Stimulated activated CD4-positive, alpha-beta T cell treated with anti-CD3 and anti-CD28 coated beads, Interleukin-2, amount 100 ng/mL, for 4 hours (primary cell): ENCODE measurements at regions not wholly inside any gene's neighbourhood (a gene's known extent, or its start where the extent isn't known, plus 50 kb on each side); places are given as distances from the start of the nearest gene placed in this dataset.

ENCODE experiments used
- DNase-seq: peaks from one replicate; pipeline ENCODE4 v3.0.0-alpha.2; 2020; ENCODE audit warnings: low read depth

GRCh38 chr5:165829504-165829903 lies 2324.1 kb downstream of the MAT2B start:
- no peak for DNase-seq

GRCh38 chr5:165834891-165835290 lies 2329.5 kb downstream of the MAT2B start:
- DNase-seq = no peak

DNA sequence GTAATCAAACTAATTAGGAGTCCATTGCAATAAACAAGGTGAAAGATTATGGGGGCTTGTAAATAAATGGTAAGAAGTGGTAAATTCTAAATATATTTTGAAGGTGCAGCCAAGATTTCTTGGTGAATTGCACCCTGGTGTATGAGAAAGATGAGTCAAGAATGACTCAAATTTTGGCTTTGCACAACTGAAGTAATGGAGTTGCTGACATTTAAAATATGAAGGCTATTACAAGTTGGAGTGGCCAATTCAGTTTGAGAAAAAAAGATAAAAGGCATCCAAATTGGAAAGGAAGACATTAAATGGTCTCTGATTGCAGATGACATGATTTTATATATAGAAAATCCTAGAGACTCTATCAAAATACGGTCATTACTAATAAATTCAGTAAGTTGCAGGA lies 2330.6 kb downstream of the MAT2B start:
- no peak for DNase-seq

DNA sequence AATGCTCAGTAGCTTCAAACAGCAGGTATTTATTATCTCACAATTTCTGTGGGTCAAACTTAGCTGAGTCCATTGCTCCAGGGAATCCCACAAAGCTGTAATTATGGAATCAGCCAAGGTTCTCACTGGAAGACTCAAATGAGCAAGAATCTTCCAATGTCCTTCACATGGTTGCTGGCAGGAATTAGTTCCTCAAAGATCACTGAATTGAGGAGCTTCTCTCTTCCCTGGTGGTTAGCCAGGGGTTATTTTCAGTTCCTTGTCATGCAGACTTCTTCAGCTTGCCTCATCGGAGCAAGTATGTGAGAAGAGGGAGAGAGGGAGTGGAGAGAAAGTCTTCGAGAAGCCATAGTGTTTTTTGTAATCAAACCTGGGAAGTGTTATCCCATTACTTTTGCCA lies 2331.9 kb downstream of the MAT2B start:
- no peak for DNase-seq

DNA sequence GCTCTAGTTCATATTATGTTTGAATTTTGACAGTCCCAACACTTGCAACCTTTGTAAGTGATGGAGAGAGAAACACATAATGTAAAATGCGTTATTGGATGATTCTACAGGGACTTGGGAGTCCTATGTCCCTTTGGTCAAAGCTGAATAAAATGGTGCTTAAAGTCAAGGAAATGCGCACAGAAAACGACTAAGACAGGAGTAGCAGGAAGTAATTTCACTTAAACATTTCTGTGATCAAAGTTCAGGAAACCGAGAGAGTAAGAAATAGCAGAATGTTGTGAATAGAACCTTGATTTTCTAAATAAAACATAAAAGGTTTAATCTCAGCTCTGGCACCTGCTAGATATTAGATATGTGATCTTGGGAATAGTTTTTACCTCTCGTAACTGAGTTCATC lies 2339.2 kb downstream of the MAT2B start:
- DNase-seq = no peak

DNA sequence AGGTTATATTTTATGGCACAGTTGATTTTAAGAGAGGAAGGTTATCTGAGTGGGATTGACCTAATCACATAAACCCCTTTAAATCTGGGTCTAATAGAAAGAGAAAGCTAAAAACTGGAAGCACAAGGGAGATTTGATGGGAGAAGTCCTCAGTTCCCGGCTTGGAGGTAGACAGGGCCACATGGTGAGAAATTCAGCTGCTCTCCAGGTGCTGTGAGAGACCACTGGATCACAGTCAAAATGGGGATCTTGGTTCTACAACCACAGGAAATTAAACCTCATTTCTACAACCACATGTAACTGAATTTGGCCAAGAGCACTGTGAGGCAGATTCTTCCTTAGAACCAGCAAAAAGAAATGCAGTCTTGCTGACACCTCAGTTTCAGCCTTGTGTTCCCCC lies 2352.7 kb downstream of the MAT2B start:
- DNase-seq = no peak

- no peak for DNase-seq
Observed at GRCh38 chr5:165859251-165859650, 2353.8 kb downstream of the MAT2B start.

DNA sequence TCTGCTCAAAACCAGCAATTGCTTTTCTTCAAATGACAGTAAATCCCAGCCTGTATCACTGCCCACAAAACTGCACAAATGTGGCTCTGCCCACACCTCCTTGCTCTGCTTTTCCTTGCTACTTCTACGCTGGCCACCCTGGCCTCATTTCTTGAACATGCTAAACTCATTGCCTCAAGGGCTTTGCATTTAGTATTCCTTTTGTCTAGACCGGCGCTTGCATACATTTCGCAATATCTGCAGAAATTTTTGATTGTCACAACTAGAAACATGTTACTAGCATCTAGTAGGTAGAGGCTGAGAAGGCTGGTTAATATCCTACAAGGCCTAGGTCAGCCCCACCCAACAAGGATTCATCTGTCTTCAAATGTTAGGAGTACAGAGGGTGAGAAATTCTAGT lies 2357.8 kb downstream of the MAT2B start:
- no peak for DNase-seq

DNA sequence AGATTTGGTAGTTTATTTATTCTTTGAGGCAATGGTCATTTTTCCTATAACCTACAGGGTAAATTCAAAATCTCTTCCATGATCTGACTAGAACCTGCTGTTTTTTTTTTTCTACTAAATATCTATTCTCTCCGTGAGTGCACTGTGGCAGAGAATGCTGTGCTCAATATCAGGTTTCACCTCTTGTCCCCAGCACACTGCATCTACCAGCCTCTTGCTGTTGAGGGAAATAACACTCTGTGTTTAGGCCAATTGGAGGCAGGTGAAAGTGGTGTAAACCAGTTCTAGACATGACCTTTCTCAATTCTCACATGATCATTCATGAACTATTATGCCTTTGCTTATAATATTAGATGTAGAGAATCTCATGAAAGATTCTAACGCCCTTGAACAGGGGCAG lies 2365.9 kb downstream of the MAT2B start:
- no peak for DNase-seq

GRCh38 chr5:165874851-165875250 lies 2369.4 kb downstream of the MAT2B start:
- DNase-seq = no peak

- no peak for DNase-seq
Observed at GRCh38 chr5:165876538-165876937, 2371.1 kb downstream of the MAT2B start.

DNA sequence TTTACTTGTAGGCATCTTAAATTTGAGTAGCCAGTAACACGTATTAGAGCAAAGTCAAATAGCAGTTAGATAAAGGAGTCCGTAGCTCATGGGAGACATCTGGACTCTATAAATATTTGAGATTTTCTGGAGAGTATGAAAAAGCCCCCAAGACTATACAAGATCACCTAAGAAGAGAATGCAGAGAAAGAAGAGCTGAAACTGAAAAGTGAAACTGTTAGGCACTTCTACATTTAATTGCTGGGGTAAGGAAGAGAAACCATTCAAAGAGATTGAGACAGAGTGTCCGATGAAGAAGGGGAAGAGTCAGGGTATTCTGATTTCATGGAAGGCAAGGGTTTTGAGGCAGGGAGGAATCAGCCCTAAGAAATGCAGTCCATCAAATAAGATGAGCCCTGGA lies 2372.1 kb downstream of the MAT2B start:
- no peak for DNase-seq

DNA sequence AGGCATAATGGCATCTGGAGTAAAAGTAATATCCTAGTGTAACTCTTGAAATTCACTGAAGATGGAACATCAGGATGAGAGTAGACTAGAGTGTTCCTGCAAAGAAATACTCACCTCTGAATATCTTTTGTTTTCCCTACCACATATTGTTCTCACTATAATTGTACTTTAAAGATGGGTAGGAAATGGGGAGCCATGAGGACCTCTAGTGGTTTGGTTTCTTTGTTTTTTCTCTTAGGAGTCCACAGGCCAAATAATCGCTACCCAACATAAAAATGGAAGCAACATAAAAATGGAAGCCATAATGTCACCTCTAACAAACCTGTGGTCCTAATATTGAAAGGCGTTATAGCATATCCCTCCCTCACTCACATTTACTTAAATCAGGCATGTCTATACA lies 2375.8 kb downstream of the MAT2B start:
- DNase-seq = no peak

- no peak for DNase-seq
Observed at GRCh38 chr5:165882099-165882498, 2376.7 kb downstream of the MAT2B start.

DNA sequence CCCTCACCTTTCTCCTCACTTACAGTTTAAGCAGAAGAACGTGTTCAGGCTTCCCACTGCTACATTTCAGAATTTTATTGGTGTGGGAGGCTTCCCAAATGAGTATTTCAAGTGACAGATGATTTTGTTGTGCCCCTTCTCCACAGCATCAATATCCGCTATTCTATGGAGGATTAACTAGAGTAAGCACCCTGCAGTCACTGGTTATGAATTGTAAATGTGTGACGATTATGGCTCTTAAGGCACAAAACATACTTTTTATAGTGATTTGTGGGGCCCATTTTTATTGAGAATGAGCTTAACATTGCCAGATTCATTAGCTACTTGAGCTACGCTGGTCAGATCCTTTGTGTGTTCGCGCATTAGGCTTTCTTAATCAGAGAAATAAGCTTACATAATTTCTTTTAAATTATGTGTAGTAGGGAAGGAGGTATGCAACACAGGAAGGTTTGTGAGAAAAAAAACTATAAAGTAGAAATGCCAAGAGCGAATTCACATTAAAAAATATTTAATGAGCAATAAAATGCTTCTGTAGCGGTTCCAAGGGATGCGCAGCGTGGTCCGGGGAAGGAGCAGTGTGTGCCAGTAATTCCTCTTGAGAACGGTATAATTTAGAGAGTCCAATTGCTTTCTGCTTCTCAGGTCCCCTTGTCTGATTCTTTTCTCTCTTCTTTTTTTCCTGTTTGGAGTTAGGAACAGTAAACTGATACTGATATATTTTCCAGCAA lies 2380.4 kb downstream of the MAT2B start:
- no peak for DNase-seq

- DNase-seq = no peak
Observed at GRCh38 chr5:165887147-165887546, 2381.7 kb downstream of the MAT2B start.

- no peak for DNase-seq
Observed at GRCh38 chr5:165892383-165892782, 2387.0 kb downstream of the MAT2B start.

- no peak for DNase-seq
Observed at GRCh38 chr5:165894916-165895315, 2389.5 kb downstream of the MAT2B start.

DNA sequence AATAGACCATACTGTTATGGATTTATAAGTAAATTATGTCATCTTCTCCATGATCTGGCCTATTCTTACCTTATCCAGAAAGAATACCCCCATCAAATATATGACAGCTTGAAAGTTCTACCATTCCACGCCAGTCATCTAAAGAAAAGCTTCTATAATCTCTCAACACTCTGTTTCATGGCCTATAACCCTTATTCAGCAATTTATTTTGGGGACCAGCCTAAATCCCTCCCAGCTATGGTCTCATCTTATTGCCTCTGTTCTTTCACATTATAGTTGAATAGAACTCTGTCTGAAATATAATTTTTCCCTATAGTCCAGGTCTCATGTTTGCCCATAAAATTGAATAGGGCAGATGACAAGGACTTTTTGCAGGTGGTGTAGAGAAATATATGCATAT lies 2387.6 kb upstream of the WWC1 start:
- DNase-seq = no peak

DNA sequence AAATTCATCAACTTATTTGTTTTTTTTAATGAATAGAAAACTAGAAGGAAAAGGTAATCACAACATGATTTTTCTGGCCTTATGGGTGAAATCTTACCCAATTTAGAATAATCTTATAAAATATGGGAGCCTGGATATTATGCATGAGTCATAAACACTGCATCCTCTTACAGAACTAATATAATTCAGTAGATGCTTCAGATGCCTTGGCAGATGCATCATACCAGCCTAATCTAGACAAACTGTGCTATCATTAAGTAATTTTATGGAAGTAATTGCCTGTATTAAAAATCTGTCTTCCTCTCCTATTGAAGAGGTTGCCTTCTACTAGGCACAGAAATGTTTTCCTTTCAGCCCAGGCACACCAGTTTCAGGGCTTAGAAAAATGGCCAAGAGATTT lies 2384.6 kb upstream of the WWC1 start:
- no peak for DNase-seq

DNA sequence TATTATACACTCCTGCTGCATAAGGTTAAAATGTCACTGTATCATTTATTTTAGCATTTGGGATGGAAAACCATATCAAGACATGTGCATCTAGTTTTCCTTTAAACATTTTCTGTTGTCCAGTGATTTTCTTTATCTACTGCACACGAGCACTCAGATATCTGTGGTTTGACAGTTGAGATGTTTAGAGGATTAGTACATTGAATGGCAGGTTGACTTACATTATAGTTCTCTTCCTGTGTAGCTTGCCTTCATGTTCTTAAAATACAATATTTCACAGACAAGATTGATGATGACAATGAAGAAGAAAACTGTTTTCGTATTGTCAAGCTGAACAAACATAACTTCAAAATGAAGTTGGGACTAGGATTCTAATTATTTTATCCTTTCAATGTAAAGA lies 2378.4 kb upstream of the WWC1 start:
- DNase-seq = no peak

DNA sequence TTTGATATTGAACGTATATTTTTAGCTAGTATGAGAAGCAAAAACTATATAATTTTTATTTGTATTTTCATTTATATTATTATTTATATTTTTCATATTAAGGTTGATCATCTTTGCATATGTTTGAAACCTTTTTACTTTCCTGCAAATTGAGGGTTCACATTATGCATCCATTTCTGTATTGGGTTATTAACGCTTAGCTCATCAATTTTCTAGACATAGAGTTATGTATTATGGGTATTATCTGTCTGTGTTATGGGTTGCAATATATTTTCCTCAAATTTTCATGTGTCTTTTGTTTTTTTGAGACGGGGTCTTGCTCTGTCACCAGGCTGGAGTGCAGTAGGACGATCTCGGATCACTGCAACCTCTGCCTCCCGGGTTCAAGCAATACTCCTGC lies 2377.0 kb upstream of the WWC1 start:
- no peak for DNase-seq

GRCh38 chr5:165919196-165919595 lies 2372.2 kb upstream of the WWC1 start:
- DNase-seq = no peak

DNA sequence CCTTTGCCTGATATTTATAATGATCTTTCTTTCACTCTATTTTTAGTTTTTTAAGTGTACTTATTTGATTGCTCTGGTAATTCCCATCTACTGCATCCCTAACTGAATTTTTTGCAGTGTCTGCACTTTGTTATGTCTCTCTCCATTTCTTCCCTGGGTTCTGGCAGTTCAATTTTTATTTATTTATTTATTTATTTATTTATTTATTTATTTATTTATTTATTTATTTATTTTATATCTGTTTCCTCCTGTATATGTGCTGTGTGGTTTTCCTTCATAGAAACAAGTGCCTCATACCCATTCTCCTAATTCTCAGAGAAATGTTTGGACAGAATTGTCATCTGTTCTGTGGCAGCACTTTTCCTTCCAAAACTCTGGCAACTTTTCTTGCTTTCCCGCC lies 2370.8 kb upstream of the WWC1 start:
- DNase-seq = no peak

- no peak for DNase-seq
Observed at GRCh38 chr5:165928971-165929370, 2362.5 kb upstream of the WWC1 start.
